Osteoblast (primary cell): ENCODE measurements at regions not wholly inside any gene's neighbourhood (a gene's known extent, or its start where the extent isn't known, plus 50 kb on each side); places are given as distances from the start of the nearest gene placed in this dataset.

Experiments used
- DNase-seq: peaks from one replicate; pipeline ENCODE4 v3.0.0; 2011; ENCODE audit warnings: low spot score, mixed read lengths; ENCODE audit not compliant: insufficient read length; ENCODE audit errors: missing footprints
- H2AFZ ChIP-seq: 2 replicates; pipeline ENCODE4 v1.6.0; 2011; ENCODE audit warnings: mild to moderate bottlenecking, low read length
- H3K27ac ChIP-seq: 2 replicates; pipeline ENCODE4 v1.5.1; 2011; ENCODE audit warnings: mild to moderate bottlenecking, low read depth, low read length, moderate library complexity
- H3K27me3 ChIP-seq: 2 replicates; pipeline ENCODE4 v1.6.0; 2012; ENCODE audit warnings: mild to moderate bottlenecking, control low read depth, inconsistent platforms, low read length, moderate library complexity; ENCODE audit not compliant: insufficient read depth
- H3K36me3 ChIP-seq: 2 replicates; pipeline ENCODE4 v1.5.1; 2011; ENCODE audit warnings: mild to moderate bottlenecking, low read length, control low read depth, moderate library complexity; ENCODE audit not compliant: insufficient read depth
- H3K4me1 ChIP-seq: 2 replicates; pipeline ENCODE4 v1.5.1; 2011; ENCODE audit warnings: mild to moderate bottlenecking, low read length, control low read depth, moderate library complexity; ENCODE audit not compliant: insufficient read depth
- H3K4me2 ChIP-seq: 2 replicates; pipeline ENCODE4 v1.6.0; 2011; ENCODE audit warnings: mild to moderate bottlenecking, low read length; ENCODE audit not compliant: insufficient read depth
- H3K4me3 ChIP-seq: fragments of 200-600 bp; sonication (generic); 3 replicates; pipeline ENCODE4 v1.5.1; 2012; ENCODE audit warnings: mild to moderate bottlenecking, low read length, inconsistent platforms; ENCODE audit not compliant: insufficient read depth
- H3K79me2 ChIP-seq: 2 replicates; pipeline ENCODE4 v1.6.0; 2012; ENCODE audit warnings: mild to moderate bottlenecking, low read length, control low read depth, inconsistent platforms; ENCODE audit not compliant: insufficient read depth
- H3K9me3 ChIP-seq: 2 replicates; pipeline ENCODE4 v1.5.1; 2011; ENCODE audit warnings: low read depth, low read length, control low read depth
- H4K20me1 ChIP-seq: 2 replicates; pipeline ENCODE4 v1.6.0; 2012; ENCODE audit warnings: mild to moderate bottlenecking, low read length, control low read depth; ENCODE audit not compliant: insufficient read depth
- CTCF ChIP-seq: IDR thresholded peaks from 2 replicates; pipeline ENCODE4 v1.5.1; 2011; ENCODE audit warnings: mild to moderate bottlenecking, low read depth, low read length, moderate library complexity; ENCODE audit errors: extremely low read depth

GRCh38 chr18:21187886-21188285, 54.1 kb upstream of the GREB1L start:
- Histone ChIP-seq H3K4me2 (no peak overlapping the region), H4K20me1 (no peaks in the 10 kb centered on the region), H3K79me2 (no peaks in the 10 kb centered on the region), H3K27me3 (peaks cover 4% of the 10 kb centered on the region), H3K27ac (no peak overlapping the region), H3K4me3 (no peak overlapping the region), H2AFZ (no peak overlapping the region), H3K9me3 (no peaks in the 10 kb centered on the region), H3K4me1 (no peaks in the 10 kb centered on the region), H3K36me3 (no peaks in the 10 kb centered on the region)
- TF ChIP-seq CTCF: no peak
- DNase-seq: no peak

- Histone ChIP-seq H3K9me3 (no peaks in the 10 kb centered on the region), H4K20me1 (no peaks in the 10 kb centered on the region), H3K79me2 (no peaks in the 10 kb centered on the region), H3K4me1 (no peaks in the 10 kb centered on the region), H2AFZ (no peak overlapping the region), H3K27me3 (peaks cover 8% of the 10 kb centered on the region), H3K27ac (no peak overlapping the region), H3K4me3 (no peak overlapping the region), H3K4me2 (no peak overlapping the region), H3K36me3 (no peaks in the 10 kb centered on the region)
- DNase-seq: no peak
- TF ChIP-seq CTCF: peak; percentile 82
Measured at GRCh38 chr18:21191596-21192307, 50.3 kb upstream of the GREB1L start.
